H1 (cell line): ENCODE measurements at regions not wholly inside any gene's neighbourhood (a gene's known extent, or its start where the extent isn't known, plus 50 kb on each side); places are given as distances from the start of the nearest gene placed in this dataset.

Experiments used
- CTCF ChIA-PET: fragments of 300-600 bp; sonication (Branson Sonifier 250); formaldehyde crosslinking; loops from one replicate; lab custom pipeline; 2021; ENCODE audit not compliant: partially characterized antibody; lab: Charles Lee
- POLR2A ChIA-PET: fragments of 300-600 bp; sonication (Branson Sonifier 250); formaldehyde crosslinking; loops from one replicate; lab custom pipeline; 2021; ENCODE audit warnings: inconsistent platforms; ENCODE audit not compliant: partially characterized antibody; lab: Charles Lee
- DNase-seq, 2 experiments: peaks; one replicate each; pipeline versions ENCODE4 v3.0.0 to v3.0.0-alpha.2; 2010 to 2022; ENCODE audit warnings: low spot score in 2 of 2, low read depth in 1 of 2, mixed read lengths in 1 of 2
- FAIRE-seq: peaks from 2 replicates; lab custom pipeline; 2011; peaks lifted over from hg19 to GRCh38; lab: Jason Lieb, UNC
- H2AFZ ChIP-seq: 2 replicates; pipeline ENCODE4 v1.8.1; 2012; ENCODE audit warnings: low read length, inconsistent platforms
- H2AK5ac ChIP-seq: 2 replicates; pipeline ENCODE4 v1.6.1; 2013; ENCODE audit warnings: low read depth, low read length
- H2BK120ac ChIP-seq: replicated peaks from 2 replicates; pipeline ENCODE3; 2013; ENCODE audit warnings: low read depth, low read length, inconsistent platforms
- H2BK12ac ChIP-seq: 2 replicates; pipeline ENCODE4 v1.6.1; 2013; ENCODE audit warnings: low read depth, low read length
- H2BK15ac ChIP-seq: 2 replicates; pipeline ENCODE4 v1.6.1; 2013; ENCODE audit warnings: low read length
- H2BK20ac ChIP-seq: 2 replicates; pipeline ENCODE4 v1.6.1; 2013; ENCODE audit warnings: low read length
- H2BK5ac ChIP-seq: 2 replicates; pipeline ENCODE4 v1.6.1; 2013; ENCODE audit warnings: low read depth, low read length
- H3K14ac ChIP-seq: 2 replicates; pipeline ENCODE4 v1.6.1; 2013; ENCODE audit warnings: inconsistent platforms; ENCODE audit not compliant: insufficient read length
- H3K18ac ChIP-seq: 2 replicates; pipeline ENCODE4 v1.6.1; 2013; ENCODE audit warnings: low read length; ENCODE audit errors: extremely low read depth
- H3K23ac ChIP-seq: 2 replicates; pipeline ENCODE4 v1.6.1; 2013; ENCODE audit warnings: inconsistent platforms; ENCODE audit not compliant: insufficient read length
- H3K23me2 ChIP-seq: 2 replicates; pipeline ENCODE4 v1.6.1; 2013; ENCODE audit warnings: low read depth, low read length
- H3K27ac ChIP-seq: 2 replicates; pipeline ENCODE4 v1.6.1; 2011; ENCODE audit warnings: low read depth, low read length, inconsistent platforms
- H3K27me3 ChIP-seq, 4 experiments: replicated peaks in 1 of 4; 1 replicate in 1 of 4; 2 replicates in 3 of 4; pipeline versions ENCODE4 v1.6.1 to v1.8.1; 2011 to 2013; ENCODE audit warnings: low read length in 3 of 4, mild to moderate bottlenecking in 3 of 4, inconsistent platforms in 2 of 4, mixed read lengths in 2 of 4, moderate library complexity in 1 of 4; ENCODE audit not compliant: control insufficient read depth in 3 of 4, insufficient read depth in 3 of 4; ENCODE audit errors: extremely low read depth in 1 of 4
- H3K36me3 ChIP-seq, 4 experiments: 2 replicates each; pipeline versions ENCODE4 v1.6.1 to v1.8.1; 2011 to 2013; ENCODE audit warnings: mild to moderate bottlenecking in 4 of 4, low read length in 3 of 4, moderate library complexity in 2 of 4, control low read depth in 1 of 4, inconsistent platforms in 1 of 4; ENCODE audit not compliant: insufficient read depth in 4 of 4, control insufficient read depth in 2 of 4
- H3K4ac ChIP-seq: replicated peaks from 2 replicates; pipeline ENCODE3; 2013; ENCODE audit warnings: low read length, low read depth, mixed read lengths, inconsistent platforms; ENCODE audit not compliant: insufficient read length
- H3K4me1 ChIP-seq, 4 experiments: replicated peaks in 1 of 4; 1 replicate in 1 of 4; 2 replicates in 3 of 4; pipeline versions ENCODE4 v1.6.1 to v1.8.1; 2011 to 2013; ENCODE audit warnings: low read length in 3 of 4, inconsistent platforms in 2 of 4, mixed read lengths in 1 of 4; ENCODE audit not compliant: insufficient read depth in 4 of 4, control insufficient read depth in 3 of 4
- H3K4me2 ChIP-seq, 2 experiments: 2 replicates each; pipeline versions ENCODE4 v1.6.1 to v1.8.1; 2011 to 2013; ENCODE audit warnings: low read depth in 2 of 2, low read length in 2 of 2, control low read depth in 1 of 2, inconsistent platforms in 1 of 2, mild to moderate bottlenecking in 1 of 2; ENCODE audit not compliant: insufficient read depth in 1 of 2
- H3K4me3 ChIP-seq, 4 experiments: fragments of 200-600, 300-600 bp in 1 of 4; sonication (generic), shearing (Covaris generic), sonication (Bioruptor Twin) in 1 of 4; 2 replicates each; pipeline versions ENCODE4 v1.5.1 to v1.8.1; 2011 to 2016; ENCODE audit warnings: low read length in 4 of 4, low read depth in 3 of 4, control low read depth in 2 of 4, inconsistent platforms in 2 of 4, mild to moderate bottlenecking in 2 of 4, mixed read lengths in 1 of 4, moderate library complexity in 1 of 4; ENCODE audit not compliant: insufficient read depth in 2 of 4; ENCODE audit errors: extremely low read depth in 1 of 4
- H3K56ac ChIP-seq: replicated peaks from 2 replicates; pipeline ENCODE3; 2013; ENCODE audit warnings: low read depth, mild to moderate bottlenecking, mixed read lengths, low read length, inconsistent platforms; ENCODE audit not compliant: insufficient read length
- H3K79me1 ChIP-seq: 2 replicates; pipeline ENCODE4 v1.6.1; 2013; ENCODE audit warnings: low read depth, low read length, control low read depth
- H3K79me2 ChIP-seq, 2 experiments: 2 replicates each; pipeline versions ENCODE4 v1.6.1 to v1.8.1; 2012 to 2013; ENCODE audit warnings: low read length in 2 of 2, mild to moderate bottlenecking in 2 of 2, inconsistent platforms in 1 of 2; ENCODE audit not compliant: insufficient read depth in 2 of 2, control insufficient read depth in 1 of 2
- H3K9ac ChIP-seq, 4 experiments: replicated peaks in 1 of 4; 1 replicate in 1 of 4; 2 replicates in 3 of 4; pipeline versions ENCODE4 v1.6.1 to v1.8.1; 2011 to 2013; ENCODE audit warnings: low read depth in 3 of 4, low read length in 3 of 4, control low read depth in 2 of 4, mild to moderate bottlenecking in 2 of 4, moderate library complexity in 2 of 4, inconsistent platforms in 1 of 4; ENCODE audit errors: extremely low read depth in 1 of 4
- H3K9me3 ChIP-seq, 2 experiments: 2 replicates each; pipeline versions ENCODE4 v1.6.1 to v1.8.1; 2012 to 2013; ENCODE audit warnings: mild to moderate bottlenecking in 2 of 2, moderate library complexity in 2 of 2, control low read depth in 1 of 2, inconsistent platforms in 1 of 2, low read depth in 1 of 2, low read length in 1 of 2, mixed read lengths in 1 of 2; ENCODE audit not compliant: insufficient read depth in 2 of 2
- H4K20me1 ChIP-seq, 2 experiments: replicated peaks in 1 of 2; 2 replicates each; pipeline versions ENCODE3 to v1.8.1; 2011 to 2013; ENCODE audit warnings: inconsistent platforms in 2 of 2, low read length in 2 of 2, mild to moderate bottlenecking in 1 of 2; ENCODE audit not compliant: insufficient read depth in 2 of 2, control insufficient read depth in 1 of 2
- H4K5ac ChIP-seq: 2 replicates; pipeline ENCODE4 v1.6.1; 2013; ENCODE audit warnings: low read length, low read depth, mixed read lengths, inconsistent platforms; ENCODE audit not compliant: insufficient read length
- H4K8ac ChIP-seq: 2 replicates; pipeline ENCODE4 v1.8.0; 2013; ENCODE audit warnings: mild to moderate bottlenecking, moderate library complexity, low read length, inconsistent platforms; ENCODE audit not compliant: insufficient read depth; ENCODE audit errors: extremely low read depth
- H4K91ac ChIP-seq: replicated peaks from 2 replicates; pipeline ENCODE3; 2013; ENCODE audit warnings: low read length, mixed read lengths, inconsistent platforms; ENCODE audit not compliant: insufficient read length
- CHD1 ChIP-seq: IDR thresholded peaks from 2 replicates; pipeline ENCODE4 v1.6.1; 2012; ENCODE audit warnings: low read depth, low read length, improper control_type of control experiment
- CHD2 ChIP-seq: IDR thresholded peaks from 2 replicates; pipeline ENCODE4 v1.6.1; 2012; ENCODE audit warnings: low read length, improper control_type of control experiment
- GTF2F1 ChIP-seq: IDR thresholded peaks from 2 replicates; pipeline ENCODE4 v1.6.1; 2012; ENCODE audit warnings: low read depth, low read length, improper control_type of control experiment, borderline replicate concordance
- HDAC2 ChIP-seq, 2 experiments: fragments of 300-600 bp in 1 of 2; sonication (generic) in 1 of 2; IDR thresholded peaks; 2 replicates each; pipeline ENCODE4 v1.6.1; 2011 to 2012; ENCODE audit warnings: low read depth in 2 of 2, low read length in 2 of 2, mild to moderate bottlenecking in 2 of 2, moderate library complexity in 2 of 2, borderline replicate concordance in 1 of 2, inconsistent platforms in 1 of 2
- KDM4A ChIP-seq: IDR thresholded peaks from one replicate; pipeline ENCODE4 v1.7.1; 2012; ENCODE audit warnings: low read depth, mild to moderate bottlenecking, moderate library complexity, low read length, inconsistent platforms; ENCODE audit not compliant: severe bottlenecking
- RAD21 ChIP-seq, 2 experiments: IDR thresholded peaks in 1 of 2; conservative IDR thresholded peaks in 1 of 2; 2 replicates each; pipeline ENCODE4 v1.6.1; 2011; ENCODE audit warnings: low read depth in 2 of 2, low read length in 2 of 2, improper control_type of control experiment in 1 of 2, inconsistent platforms in 1 of 2, mild to moderate bottlenecking in 1 of 2, moderate library complexity in 1 of 2
- SP2 ChIP-seq: IDR thresholded peaks from 2 replicates; pipeline ENCODE4 v1.6.1; 2012; ENCODE audit warnings: mild to moderate bottlenecking, low read length, inconsistent platforms
- SP4 ChIP-seq: IDR thresholded peaks from 2 replicates; pipeline ENCODE4 v1.6.1; 2012; ENCODE audit warnings: low read length, inconsistent platforms
- TAF7 ChIP-seq: optimal IDR thresholded peaks from 2 replicates; pipeline ENCODE3; 2011; ENCODE audit warnings: low read depth, mild to moderate bottlenecking, inconsistent platforms, low read length, moderate library complexity, borderline replicate concordance
- YY1 ChIP-seq: IDR thresholded peaks from 2 replicates; pipeline ENCODE4 v1.6.1; 2011; ENCODE audit warnings: low read depth, mild to moderate bottlenecking, low read length
- WGBS, 2 experiments: shearing (Covaris generic) in 1 of 2; methylation state at CpG; one replicate each; pipeline versions ENCODE4 v1.1.6 to v1.1.7; 2013 to 2015; ENCODE audit warnings: low lambda C conversion rate in 2 of 2, mixed read lengths in 2 of 2, inconsistent platforms in 1 of 2, low coverage in 1 of 2, missing lambda C conversion rate in 1 of 2; ENCODE audit not compliant: insufficient replicate concordance in 2 of 2, insufficient coverage in 1 of 2, insufficient read length in 1 of 2; ENCODE audit errors: extremely low coverage in 1 of 2, missing lambda C conversion rate in 1 of 2; 5-methylcytosine and 5-hydroxymethylcytosine counted together
- TF ChIP-seq, protein P1 (sequence below): IDR thresholded peaks from 2 replicates; pipeline ENCODE4 v1.6.1; 2011; ENCODE audit warnings: low read length, improper control_type of control experiment

DNA sequence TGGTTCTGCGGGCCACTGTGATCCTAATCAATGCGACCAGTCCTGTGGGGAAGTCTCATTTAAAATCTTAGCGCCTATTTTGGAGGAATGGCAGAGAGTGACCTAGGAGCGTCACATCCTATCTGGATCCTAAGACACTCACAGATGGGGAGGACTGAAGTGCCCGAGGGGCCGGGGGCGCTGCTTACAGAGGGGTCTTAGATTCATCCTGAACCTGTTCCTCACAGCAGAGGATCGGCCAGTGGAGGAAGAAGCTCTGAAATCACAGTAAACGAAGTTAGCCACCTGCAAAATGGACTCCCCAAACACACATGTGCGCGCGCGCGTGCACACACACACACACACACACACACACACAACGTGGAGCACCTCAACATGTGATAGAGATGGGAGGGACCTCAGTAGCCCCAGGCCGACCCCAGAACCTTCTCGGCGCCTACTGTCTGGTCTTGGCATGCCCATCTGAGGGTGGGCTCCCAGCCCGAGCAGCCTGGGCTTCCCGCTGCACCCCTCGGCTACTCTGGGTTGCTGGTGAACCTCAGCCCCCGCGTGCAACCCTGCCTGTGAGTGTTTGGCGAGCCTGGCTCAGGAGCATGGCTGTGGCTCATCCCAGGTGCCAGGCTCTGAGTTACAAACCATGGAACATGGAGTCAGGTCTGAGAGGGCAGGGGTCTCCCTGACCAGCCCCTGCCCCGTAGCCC is 613.3 kb downstream of the TBC1D22A start:
- FAIRE-seq = no peak
- H2AK5ac ChIP-seq = no peak overlapping the region

More for the DNA sequence above, 613.3 kb downstream of the TBC1D22A start:
- TF ChIP-seq CHD2 = no peak
- no peak for TF ChIP-seq RAD21 (IDR thresholded peaks at IDR 0.05 in 1 of 2, conservative IDR thresholded peaks at IDR 0.05 in 1 of 2; ENCODE audit: low read depth in 2 of 2, low read length in 2 of 2)
- TF ChIP-seq, protein P1, sequence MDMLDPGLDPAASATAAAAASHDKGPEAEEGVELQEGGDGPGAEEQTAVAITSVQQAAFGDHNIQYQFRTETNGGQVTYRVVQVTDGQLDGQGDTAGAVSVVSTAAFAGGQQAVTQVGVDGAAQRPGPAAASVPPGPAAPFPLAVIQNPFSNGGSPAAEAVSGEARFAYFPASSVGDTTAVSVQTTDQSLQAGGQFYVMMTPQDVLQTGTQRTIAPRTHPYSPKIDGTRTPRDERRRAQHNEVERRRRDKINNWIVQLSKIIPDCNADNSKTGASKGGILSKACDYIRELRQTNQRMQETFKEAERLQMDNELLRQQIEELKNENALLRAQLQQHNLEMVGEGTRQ = no peak
- no peak for TF ChIP-seq GTF2F1
- no peak for TF ChIP-seq TAF7
- no peak for TF ChIP-seq HDAC2 (IDR thresholded peaks at IDR 0.05; ENCODE audit: borderline replicate concordance in 1 of 2, low read depth in 2 of 2, low read length in 2 of 2)
- TF ChIP-seq KDM4A = no peak
- TF ChIP-seq CHD1 = no peak
- no peak for TF ChIP-seq SP4
- no peak for TF ChIP-seq SP2
- TF ChIP-seq YY1 = no peak
- Histone ChIP-seq H2BK12ac (no peak overlapping the region), H2BK20ac (no peak overlapping the region), H3K18ac (no peak overlapping the region), H3K4ac (no peak overlapping the region), H3K14ac (no peak overlapping the region), H3K79me1 (no peaks in the 10 kb centered on the region), H3K9me3 (peaks cover 71 to 94% of the 10 kb centered on the region in 2 experiments), H2AFZ (no peak overlapping the region), H3K4me3 (no peak overlapping the region), H3K9ac (no peak overlapping the region), H4K5ac (no peak overlapping the region), H3K23ac (no peak overlapping the region), H3K27me3 (no peaks in the 10 kb centered on the region), H2BK15ac (no peak overlapping the region), H4K20me1 (no peaks in the 10 kb centered on the region), H3K56ac (no peak overlapping the region), H3K4me1 (no peaks in the 10 kb centered on the region), H4K91ac (no peak overlapping the region), H4K8ac (no peak overlapping the region), H3K36me3 (no peaks in the 10 kb centered on the region), H2BK5ac (no peak overlapping the region), H3K4me2 (no peak overlapping the region), H3K27ac (no peak overlapping the region), H3K23me2 (no peaks in the 10 kb centered on the region), H3K79me2 (no peaks in the 10 kb centered on the region), H2BK120ac (no peak overlapping the region)
- no peak for DNase-seq
- 85% methylated on average over 23 of the region's 25 CpGs; no CpG with 5 or more reads in 1 of the 2 experiments for WGBS, 2 experiments
- ChIA-PET CTCF (no interaction called here), POLR2A (no interaction called here)
